GM12878 (cell line): ENCODE measurements at regions not wholly inside any gene's neighbourhood (a gene's known extent, or its start where the extent isn't known, plus 50 kb on each side); places are given as distances from the start of the nearest gene placed in this dataset.

ENCODE experiments used
- MXI1 ChIP-seq: fragments of 150-350 bp; IDR thresholded peaks from 2 replicates; pipeline ENCODE4 v1.6.1; 2011; ENCODE audit warnings: low read depth, mild to moderate bottlenecking, inconsistent platforms, low read length, improper control_type of control experiment
- POLR2AphosphoS5 ChIP-seq: IDR thresholded peaks from 2 replicates; pipeline ENCODE4 v1.6.1; 2011; ENCODE audit warnings: mild to moderate bottlenecking, low read length, inconsistent platforms

- TF ChIP-seq POLR2AphosphoS5 (no peak), MXI1 (no peak)
These were observed 487.1 kb downstream of the GRIN2A start for GRCh38 chr16:9695152-9695551.
